ENCODE measurements at regions not wholly inside any gene's neighbourhood (a gene's known extent, or its start where the extent isn't known, plus 50 kb on each side); places are given as distances from the start of the nearest gene placed in this dataset.

DNA sequence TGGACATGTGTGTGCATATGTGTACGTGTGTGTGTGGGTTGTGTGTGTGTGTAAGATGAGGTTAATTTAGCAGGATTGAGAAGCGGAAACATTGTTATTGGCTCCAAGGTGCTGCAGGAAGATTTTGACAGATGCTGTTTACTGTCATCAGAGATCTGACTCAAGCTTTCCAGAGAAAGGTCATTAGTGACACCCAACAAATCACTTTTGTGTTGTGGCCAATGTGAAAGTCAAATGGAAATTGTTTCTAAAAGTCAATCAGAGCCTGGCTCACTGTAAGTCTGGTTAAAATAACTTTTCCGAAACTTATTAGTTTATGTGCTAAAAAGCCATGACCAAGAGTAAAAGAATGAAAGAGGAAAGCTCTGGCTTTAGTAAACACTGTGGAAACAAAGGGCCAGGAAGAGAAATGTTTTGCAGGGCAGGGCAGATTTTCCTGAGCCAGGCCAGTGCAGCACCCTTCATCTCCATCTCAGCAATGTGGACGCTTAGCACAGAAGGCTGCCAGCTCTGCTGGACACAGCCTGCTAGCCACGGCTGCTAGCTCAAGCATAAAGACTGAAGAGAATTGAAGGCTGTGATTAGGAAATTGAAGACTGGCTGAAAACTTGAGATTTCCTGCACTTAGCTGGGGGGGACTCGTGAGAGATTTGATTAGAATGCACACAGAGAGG lies 235.8 kb downstream of the NEDD1 start:
- TF ChIP-seq, protein P1, sequence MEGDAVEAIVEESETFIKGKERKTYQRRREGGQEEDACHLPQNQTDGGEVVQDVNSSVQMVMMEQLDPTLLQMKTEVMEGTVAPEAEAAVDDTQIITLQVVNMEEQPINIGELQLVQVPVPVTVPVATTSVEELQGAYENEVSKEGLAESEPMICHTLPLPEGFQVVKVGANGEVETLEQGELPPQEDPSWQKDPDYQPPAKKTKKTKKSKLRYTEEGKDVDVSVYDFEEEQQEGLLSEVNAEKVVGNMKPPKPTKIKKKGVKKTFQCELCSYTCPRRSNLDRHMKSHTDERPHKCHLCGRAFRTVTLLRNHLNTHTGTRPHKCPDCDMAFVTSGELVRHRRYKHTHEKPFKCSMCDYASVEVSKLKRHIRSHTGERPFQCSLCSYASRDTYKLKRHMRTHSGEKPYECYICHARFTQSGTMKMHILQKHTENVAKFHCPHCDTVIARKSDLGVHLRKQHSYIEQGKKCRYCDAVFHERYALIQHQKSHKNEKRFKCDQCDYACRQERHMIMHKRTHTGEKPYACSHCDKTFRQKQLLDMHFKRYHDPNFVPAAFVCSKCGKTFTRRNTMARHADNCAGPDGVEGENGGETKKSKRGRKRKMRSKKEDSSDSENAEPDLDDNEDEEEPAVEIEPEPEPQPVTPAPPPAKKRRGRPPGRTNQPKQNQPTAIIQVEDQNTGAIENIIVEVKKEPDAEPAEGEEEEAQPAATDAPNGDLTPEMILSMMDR (IDR thresholded peaks at IDR 0.05; ENCODE audit: insufficient read depth, low read length), result no peak
- no peak for TF ChIP-seq POLR2AphosphoS5 (IDR thresholded peaks at IDR 0.05; ENCODE audit: low read depth)
